ENCODE measurements at regions not wholly inside any gene's neighbourhood (a gene's known extent, or its start where the extent isn't known, plus 50 kb on each side); places are given as distances from the start of the nearest gene placed in this dataset.
"Not testable (repeated sequence)": the region's sequence is repeated elsewhere in the genome, so short reads cannot be mapped to it uniquely, and the experiment has no call there.

GRCh38 chr2:84078471-84078870 is 380.6 kb downstream of the SUCLG1 start:
- Histone ChIP-seq H3K36me3 (no peaks in the 10 kb centered on the region), H3K27me3 (replicated peaks) (0 out of 2 replicates have a peak, but pooled peaks cover 3% of the 10 kb centered on the region), H3K4me3 (no peak overlapping the region), H3K9me3 (replicated peaks) (no peaks in the 10 kb centered on the region), H3K27ac (no peak overlapping the region), H3K4me1 (replicated peaks) (no peaks in the 10 kb centered on the region)
- no peak for DNase-seq (ENCODE audit: low read depth in 1 of 2, low spot score in 2 of 2)

GRCh38 chr2:84077496-84077895 is 381.6 kb downstream of the SUCLG1 start:
- Histone ChIP-seq H3K36me3 (no peaks in the 10 kb centered on the region), H3K9me3 (replicated peaks) (no peaks in the 10 kb centered on the region), H3K4me1 (replicated peaks) (no peaks in the 10 kb centered on the region), H3K27me3 (replicated peaks) (0 out of 2 replicates have a peak, but pooled peaks cover 3% of the 10 kb centered on the region), H3K27ac (no peak overlapping the region), H3K4me3 (no peak overlapping the region)
- DNase-seq (ENCODE audit: low read depth in 1 of 2, low spot score in 2 of 2): peak in 1 of 2 experiments; percentile 11

GRCh38 chr2:84071050-84071449 is 388.0 kb downstream of the SUCLG1 start:
- no peaks in the 10 kb centered on the region for H3K4me1 ChIP-seq (replicated peaks)
- H3K27ac ChIP-seq: no peak overlapping the region
- no peaks in the 10 kb centered on the region for H3K27me3 ChIP-seq (replicated peaks)
- no peaks in the 10 kb centered on the region for H3K9me3 ChIP-seq (replicated peaks)
- H3K4me3 ChIP-seq: no peak overlapping the region
- H3K36me3 ChIP-seq: no peaks in the 10 kb centered on the region
- no peak for DNase-seq (ENCODE audit: low read depth in 1 of 2, low spot score in 2 of 2)

- H3K4me3 ChIP-seq: no peak overlapping the region
- H3K4me1 ChIP-seq (replicated peaks): no peaks in the 10 kb centered on the region
- no peak for DNase-seq (ENCODE audit: low read depth in 1 of 2, low spot score in 2 of 2)
- H3K36me3 ChIP-seq: no peaks in the 10 kb centered on the region
- H3K9me3 ChIP-seq (replicated peaks): no peaks in the 10 kb centered on the region
- H3K27ac ChIP-seq: no peak overlapping the region
- H3K27me3 ChIP-seq (replicated peaks): no peaks in the 10 kb centered on the region
Measured at GRCh38 chr2:84065857-84066256, 393.2 kb downstream of the SUCLG1 start.

GRCh38 chr2:84057917-84058560 is 401.0 kb downstream of the SUCLG1 start:
- DNase-seq (ENCODE audit: low read depth in 1 of 2, low spot score in 2 of 2): no peak
- Histone ChIP-seq H3K4me1 (replicated peaks) (no peaks in the 10 kb centered on the region), H3K27ac (no peak overlapping the region), H3K27me3 (replicated peaks) (no peaks in the 10 kb centered on the region), H3K36me3 (no peaks in the 10 kb centered on the region), H3K9me3 (replicated peaks) (no peaks in the 10 kb centered on the region), H3K4me3 (no peak overlapping the region)

GRCh38 chr2:84055816-84056215 is 403.3 kb downstream of the SUCLG1 start:
- Histone ChIP-seq H3K4me1 (replicated peaks) (no peaks in the 10 kb centered on the region), H3K36me3 (no peaks in the 10 kb centered on the region), H3K4me3 (no peak overlapping the region), H3K9me3 (replicated peaks) (no peaks in the 10 kb centered on the region), H3K27ac (no peak overlapping the region), H3K27me3 (replicated peaks) (no peaks in the 10 kb centered on the region)
- DNase-seq (ENCODE audit: low read depth in 1 of 2, low spot score in 2 of 2): no peak

GRCh38 chr2:84054577-84054976 is 404.5 kb downstream of the SUCLG1 start:
- DNase-seq (ENCODE audit: low read depth in 1 of 2, low spot score in 2 of 2): not testable (repeated sequence)

GRCh38 chr2:84052913-84053312 is 406.2 kb downstream of the SUCLG1 start:
- Histone ChIP-seq H3K36me3 (no peaks in the 10 kb centered on the region), H3K4me1 (replicated peaks) (no peaks in the 10 kb centered on the region), H3K9me3 (replicated peaks) (no peaks in the 10 kb centered on the region), H3K27ac (no peak overlapping the region), H3K27me3 (replicated peaks) (no peaks in the 10 kb centered on the region), H3K4me3 (no peak overlapping the region)
- no peak for DNase-seq (ENCODE audit: low read depth in 1 of 2, low spot score in 2 of 2)

More at GRCh38 chr2:84054577-84054976, 404.5 kb downstream of the SUCLG1 start:
- H3K4me3 ChIP-seq; H3K36me3 ChIP-seq; H3K27ac ChIP-seq; H3K9me3 ChIP-seq (replicated peaks); H3K4me1 ChIP-seq (replicated peaks); H3K27me3 ChIP-seq (replicated peaks): not testable (repeated sequence)

GRCh38 chr2:84052043-84052442 is 407.0 kb downstream of the SUCLG1 start:
- Histone ChIP-seq H3K4me1 (replicated peaks) (no peaks in the 10 kb centered on the region), H3K9me3 (replicated peaks) (no peaks in the 10 kb centered on the region), H3K27me3 (replicated peaks) (no peaks in the 10 kb centered on the region), H3K36me3 (no peaks in the 10 kb centered on the region), H3K4me3 (no peak overlapping the region), H3K27ac (no peak overlapping the region)
- DNase-seq (ENCODE audit: low read depth in 1 of 2, low spot score in 2 of 2): no peak

GRCh38 chr2:84048964-84049363 is 410.1 kb downstream of the SUCLG1 start:
- no peak for DNase-seq (ENCODE audit: low read depth in 1 of 2, low spot score in 2 of 2)
- no peak overlapping the region for H3K4me3 ChIP-seq
- H3K9me3 ChIP-seq (replicated peaks): no peaks in the 10 kb centered on the region
- H3K27ac ChIP-seq: no peak overlapping the region
- no peaks in the 10 kb centered on the region for H3K36me3 ChIP-seq
- no peaks in the 10 kb centered on the region for H3K4me1 ChIP-seq (replicated peaks)
- no peaks in the 10 kb centered on the region for H3K27me3 ChIP-seq (replicated peaks)

- H3K9me3 ChIP-seq (replicated peaks): no peaks in the 10 kb centered on the region
- H3K4me1 ChIP-seq (replicated peaks): no peaks in the 10 kb centered on the region
- no peak overlapping the region for H3K4me3 ChIP-seq
- no peak overlapping the region for H3K27ac ChIP-seq
- DNase-seq (ENCODE audit: low read depth in 1 of 2, low spot score in 2 of 2): no peak
- H3K36me3 ChIP-seq: no peaks in the 10 kb centered on the region
- no peaks in the 10 kb centered on the region for H3K27me3 ChIP-seq (replicated peaks)
Measured at GRCh38 chr2:84041506-84041905, 417.6 kb downstream of the SUCLG1 start.

- no peaks in the 10 kb centered on the region for H3K36me3 ChIP-seq
- H3K27me3 ChIP-seq (replicated peaks): no peaks in the 10 kb centered on the region; the same call in 1 of the 2 replicates
- H3K4me1 ChIP-seq (replicated peaks): no peaks in the 10 kb centered on the region
- no peak overlapping the region for H3K4me3 ChIP-seq
- H3K27ac ChIP-seq: no peak overlapping the region
- no peaks in the 10 kb centered on the region for H3K9me3 ChIP-seq (replicated peaks)
- no peak for DNase-seq (ENCODE audit: low read depth in 1 of 2, low spot score in 2 of 2)
Measured at GRCh38 chr2:84040281-84040680, 418.8 kb downstream of the SUCLG1 start.

GRCh38 chr2:84038866-84039265 is 420.2 kb downstream of the SUCLG1 start:
- Histone ChIP-seq H3K27me3 (replicated peaks) (no peaks in the 10 kb centered on the region; the same call in 1 of the 2 replicates), H3K4me1 (replicated peaks) (no peaks in the 10 kb centered on the region), H3K36me3 (no peaks in the 10 kb centered on the region), H3K4me3 (no peak overlapping the region), H3K27ac (no peak overlapping the region), H3K9me3 (replicated peaks) (no peaks in the 10 kb centered on the region)
- DNase-seq (ENCODE audit: low read depth in 1 of 2, low spot score in 2 of 2): no peak

GRCh38 chr2:84033347-84033974 is 425.6 kb downstream of the SUCLG1 start:
- Histone ChIP-seq H3K4me1 (replicated peaks) (no peaks in the 10 kb centered on the region), H3K36me3 (no peaks in the 10 kb centered on the region), H3K4me3 (no peak overlapping the region), H3K27ac (no peak overlapping the region), H3K27me3 (replicated peaks) (no peaks in the 10 kb centered on the region; the same call in 1 of the 2 replicates), H3K9me3 (replicated peaks) (no peaks in the 10 kb centered on the region; the same call in 1 of the 2 replicates)
- no peak for DNase-seq (ENCODE audit: low read depth in 1 of 2, low spot score in 2 of 2)
